DMS53 treated with DMSO at 0.1 percent for 48 hours (cell line): ENCODE measurements at regions not wholly inside any gene's neighbourhood (a gene's known extent, or its start where the extent isn't known, plus 50 kb on each side); places are given as distances from the start of the nearest gene placed in this dataset.

Experiments
- DNase-seq: peaks from one replicate; lab custom pipeline; 2025; ENCODE audit not compliant: unreplicated experiment; lab: John Stamatoyannopoulos, UW

DNA sequence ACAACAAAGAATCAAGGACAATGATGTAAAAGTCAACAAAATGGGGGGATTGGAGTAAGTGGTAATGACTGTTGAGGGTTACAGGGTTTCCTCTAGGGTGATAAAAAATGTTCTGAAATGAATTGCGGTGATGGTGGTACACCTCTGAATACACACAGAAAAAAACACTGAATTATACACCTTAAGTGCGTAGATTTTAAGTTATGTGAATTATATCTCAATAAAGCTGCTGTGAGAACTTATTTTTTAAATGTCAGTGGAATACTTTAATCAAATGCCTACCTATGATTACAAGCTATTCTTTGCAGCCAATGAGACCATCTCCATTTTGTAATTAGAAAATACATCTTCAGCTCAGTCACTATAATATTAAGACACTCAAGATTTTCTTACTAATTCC is 53.5 kb downstream of the ZNF608 start:
- no peak for DNase-seq

DNA sequence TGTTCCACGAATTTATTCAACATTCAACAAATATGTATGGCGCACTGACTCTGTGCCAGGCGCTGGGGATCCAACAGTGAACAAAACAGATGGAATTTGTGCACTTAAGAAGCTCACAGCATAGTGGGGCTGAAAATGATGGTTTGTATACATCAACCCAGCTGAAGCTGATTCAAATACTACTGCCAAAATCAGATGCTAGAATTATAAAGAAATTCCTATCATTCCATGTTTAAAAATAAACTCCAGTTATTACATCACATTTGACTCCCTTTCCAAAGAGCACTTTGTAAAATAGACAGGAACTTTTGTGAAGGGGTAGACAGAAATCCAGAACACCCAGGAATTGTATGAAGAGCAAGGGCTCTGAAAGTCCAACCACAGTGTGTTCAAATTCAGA is 54.1 kb downstream of the ZNF608 start:
- DNase-seq = no peak

DNA sequence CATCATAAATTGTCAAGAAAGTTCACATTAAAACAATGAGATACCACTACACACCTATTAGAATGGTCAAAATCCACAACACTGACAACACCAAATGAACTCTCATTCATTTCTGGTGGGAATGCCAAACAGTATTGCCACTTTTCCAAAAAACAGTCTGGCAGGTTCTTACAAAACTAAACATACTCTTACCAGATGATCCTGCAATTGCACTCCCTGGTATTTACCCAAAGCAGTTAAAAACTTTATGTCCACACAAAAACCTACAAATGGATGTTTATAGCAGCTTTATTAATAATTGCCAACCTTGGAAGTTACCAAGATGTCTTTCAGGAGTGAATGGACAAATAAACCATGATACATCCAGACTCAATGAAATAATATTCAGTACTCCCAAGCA is 56.8 kb downstream of the ZNF608 start:
- DNase-seq = no peak

DNA sequence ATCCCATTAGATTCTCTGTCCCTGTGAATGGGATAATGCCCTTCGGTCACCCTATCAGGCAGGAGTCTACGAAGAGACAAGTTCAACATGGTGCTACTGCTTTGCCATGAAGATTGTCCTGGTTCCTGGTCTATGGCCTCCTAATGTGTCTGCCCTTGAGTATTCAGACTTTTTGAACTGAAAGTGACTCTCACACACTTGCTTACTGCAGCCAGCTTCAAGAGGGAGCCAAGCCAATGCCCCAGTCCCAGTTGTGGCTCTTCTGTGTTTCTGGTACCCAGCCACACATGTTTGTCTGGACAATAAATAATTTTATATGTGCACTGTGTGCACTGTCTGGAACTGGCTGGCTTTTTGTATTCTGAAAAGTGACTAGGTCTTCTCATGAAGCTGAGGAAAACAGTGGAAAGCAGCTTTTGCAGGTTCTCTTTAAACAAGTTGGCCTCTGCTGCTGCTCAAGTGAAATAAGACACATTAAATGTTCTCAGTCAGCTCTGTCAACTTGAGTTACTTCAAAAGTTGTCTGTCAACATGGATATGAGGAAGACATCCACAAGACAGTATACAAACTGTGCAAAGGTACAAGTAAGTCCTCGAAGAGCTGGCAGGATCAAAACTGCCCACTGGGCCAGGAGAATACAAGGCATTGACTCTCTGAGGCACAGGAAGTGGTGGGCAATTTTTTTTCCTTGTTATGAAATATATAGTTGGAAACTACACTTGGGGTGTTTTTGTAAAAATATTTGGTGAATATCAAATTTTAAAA is 60.0 kb downstream of the ZNF608 start:
- no peak for DNase-seq

DNA sequence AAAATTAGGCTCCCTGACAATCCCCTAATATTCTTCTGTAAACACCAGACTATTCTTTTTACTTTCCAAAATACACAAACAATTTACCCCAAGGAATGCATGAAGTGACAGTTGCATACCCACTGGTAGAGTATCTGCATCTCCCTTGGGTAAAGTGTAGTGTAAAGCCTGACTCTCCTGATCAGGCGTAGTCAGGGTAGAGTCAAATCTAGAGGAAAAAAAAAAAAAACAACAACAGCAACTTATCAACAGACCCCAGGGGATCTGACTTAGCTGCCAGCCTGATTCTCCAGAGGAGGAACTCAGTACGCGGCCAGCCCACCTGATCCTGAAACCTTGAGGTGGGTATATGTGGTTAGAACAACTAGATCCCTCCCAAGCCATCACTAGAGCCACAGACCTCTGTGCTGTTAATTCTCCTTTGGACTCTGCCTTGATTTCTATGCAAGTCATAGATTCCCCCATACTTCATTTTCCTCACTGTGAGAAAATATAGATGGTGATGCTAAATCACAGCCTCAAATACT is 61.0 kb downstream of the ZNF608 start:
- DNase-seq = no peak

DNA sequence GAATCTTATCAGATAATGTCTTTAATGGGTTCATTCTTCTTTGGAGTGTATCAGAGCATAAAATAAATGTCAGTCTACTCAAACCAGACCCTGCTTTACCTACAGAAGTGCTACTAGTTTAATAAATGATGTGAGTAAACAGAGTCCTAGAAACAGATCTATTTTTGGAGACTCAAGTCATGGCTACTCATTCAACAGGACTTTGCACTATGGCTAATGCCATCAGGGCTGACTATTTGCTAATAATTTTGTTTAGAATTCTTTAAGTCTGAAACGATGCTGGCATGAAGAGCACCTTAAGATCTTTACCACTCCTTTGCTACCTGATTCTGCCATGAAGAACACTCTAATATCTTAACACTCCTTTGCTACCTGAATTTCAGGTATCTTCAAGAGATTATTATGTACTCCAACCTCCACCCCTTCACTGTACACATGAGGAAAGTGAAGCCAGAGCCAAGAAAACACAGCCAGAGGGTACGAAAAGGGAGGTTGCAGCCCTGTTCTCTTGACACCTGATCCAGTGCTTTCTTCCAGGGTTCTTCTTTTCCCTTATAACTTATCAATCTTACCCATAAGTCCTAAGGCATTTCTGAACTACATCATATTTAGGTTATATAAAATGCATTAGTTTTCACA is 62.4 kb downstream of the ZNF608 start:
- no peak for DNase-seq

DNA sequence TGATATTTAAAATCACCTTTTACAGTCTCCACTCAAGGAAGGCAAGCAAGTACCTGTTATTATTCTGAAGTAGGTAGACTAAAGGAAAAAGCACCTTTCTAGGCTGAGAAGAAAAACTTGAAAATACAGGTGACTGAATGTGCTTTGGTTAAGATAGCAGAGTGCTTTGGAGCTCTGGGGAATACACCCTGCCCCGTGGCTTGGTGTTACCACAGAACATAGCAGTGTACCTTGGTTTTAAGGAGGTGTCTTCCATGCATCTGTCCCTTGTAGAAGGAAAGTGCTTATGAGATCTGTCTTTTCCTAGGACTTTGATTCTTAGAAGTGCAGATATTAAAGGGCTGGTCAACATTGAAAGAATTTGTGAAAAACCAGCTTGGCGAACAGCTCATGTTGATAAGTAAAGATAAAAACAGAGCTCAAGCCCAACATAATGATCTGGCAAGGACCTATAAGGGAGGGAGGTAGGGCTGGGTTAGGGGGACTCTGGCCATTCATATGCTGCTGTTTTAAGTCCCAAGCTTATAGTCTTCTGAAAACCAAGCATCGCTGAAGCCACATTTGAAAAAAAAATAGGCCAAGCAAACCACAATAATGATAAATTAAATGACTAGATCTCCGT is 66.8 kb downstream of the ZNF608 start:
- DNase-seq = no peak

DNA sequence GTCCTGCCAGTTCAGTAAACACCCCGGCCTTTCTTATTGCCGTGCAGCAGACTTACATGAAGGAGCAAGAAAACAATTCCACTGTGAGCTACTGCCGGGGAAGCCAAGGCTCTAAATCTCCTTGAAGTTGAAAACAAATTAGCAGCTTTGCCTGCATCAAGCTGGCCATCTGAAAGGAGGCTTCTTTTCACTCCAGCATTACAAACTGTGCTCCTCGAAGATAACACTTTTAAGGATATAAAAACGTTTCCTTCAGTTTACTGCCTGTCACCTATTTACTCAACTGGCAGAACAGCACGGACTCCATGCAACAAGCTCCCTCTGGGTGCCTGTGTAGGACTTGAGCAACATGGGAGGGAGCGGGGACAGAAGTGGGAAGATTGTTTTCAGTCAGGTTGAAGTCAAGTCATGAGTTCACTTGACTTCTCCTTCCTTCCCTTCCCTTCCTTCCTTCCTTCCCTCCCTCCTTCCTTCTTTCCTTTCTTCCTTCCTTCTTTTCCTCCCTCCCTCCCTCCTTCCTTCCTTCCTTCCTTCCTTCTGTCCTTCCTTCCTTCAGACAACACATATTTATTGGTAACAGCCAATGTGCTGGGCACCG is 67.4 kb downstream of the ZNF608 start:
- no peak for DNase-seq

DNA sequence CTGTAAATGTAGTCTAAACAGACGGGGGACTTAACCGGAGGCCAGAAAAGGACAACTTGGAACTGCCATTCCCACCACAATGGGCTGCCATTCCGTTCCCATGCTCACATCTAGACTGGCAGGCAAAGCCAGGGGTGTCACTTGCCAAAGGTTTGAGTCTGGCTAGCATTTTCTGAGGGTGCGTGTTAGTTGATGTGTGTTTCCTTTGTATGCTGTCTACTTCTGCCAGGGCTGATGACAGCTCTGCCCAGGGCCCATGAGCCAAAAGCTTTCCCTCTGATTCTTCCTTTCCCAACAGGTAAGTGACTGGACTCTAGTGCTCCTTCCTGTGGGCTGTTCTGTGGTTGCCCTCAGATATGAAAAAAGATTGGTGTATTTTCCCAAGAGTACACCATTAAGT is 68.0 kb downstream of the ZNF608 start:
- DNase-seq = no peak

DNA sequence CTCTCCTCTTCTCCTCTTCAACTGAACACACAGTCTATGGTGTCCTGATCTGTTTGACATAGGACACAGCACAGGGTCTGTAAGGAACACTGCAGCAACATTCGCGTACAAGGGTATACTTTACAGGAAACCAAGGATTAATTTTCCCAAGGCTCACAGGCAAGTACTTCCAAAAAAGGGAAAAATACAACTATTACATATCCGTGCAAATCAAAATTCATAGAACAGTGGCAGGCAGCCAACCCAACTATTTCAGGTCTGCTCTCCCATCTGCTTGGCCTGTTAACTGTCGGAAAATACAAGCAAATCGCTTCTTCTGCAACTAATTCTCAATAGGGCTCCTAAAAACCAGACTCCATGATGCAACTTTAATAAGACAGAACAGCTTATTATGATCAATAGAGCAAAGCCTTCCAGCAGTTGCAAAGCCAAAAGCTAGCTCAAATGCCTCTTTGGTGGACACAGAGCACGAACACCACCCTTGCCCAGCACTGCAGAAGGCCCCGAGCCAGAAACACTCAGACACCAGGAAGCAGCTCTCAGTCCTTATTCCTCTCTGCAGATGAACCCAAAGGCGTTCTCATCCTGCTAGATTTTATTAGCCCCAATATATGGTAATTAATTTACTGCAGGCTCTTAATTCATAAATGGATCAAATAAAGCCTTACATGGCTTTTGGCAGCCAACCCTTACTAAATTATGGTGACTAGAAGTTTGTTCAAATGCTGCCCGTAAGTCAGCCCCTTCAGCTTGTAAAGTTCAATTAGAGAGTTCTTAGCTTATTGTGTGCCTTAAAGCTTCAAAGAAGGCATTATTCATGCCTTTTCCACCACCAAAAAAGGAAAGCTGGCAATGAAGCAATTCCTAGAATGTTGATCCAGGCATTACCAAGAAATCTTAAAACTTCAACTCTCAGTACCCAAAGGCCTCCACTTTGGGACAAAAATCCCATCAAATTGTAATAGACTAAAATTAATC is 68.8 kb downstream of the ZNF608 start:
- no peak for DNase-seq

DNA sequence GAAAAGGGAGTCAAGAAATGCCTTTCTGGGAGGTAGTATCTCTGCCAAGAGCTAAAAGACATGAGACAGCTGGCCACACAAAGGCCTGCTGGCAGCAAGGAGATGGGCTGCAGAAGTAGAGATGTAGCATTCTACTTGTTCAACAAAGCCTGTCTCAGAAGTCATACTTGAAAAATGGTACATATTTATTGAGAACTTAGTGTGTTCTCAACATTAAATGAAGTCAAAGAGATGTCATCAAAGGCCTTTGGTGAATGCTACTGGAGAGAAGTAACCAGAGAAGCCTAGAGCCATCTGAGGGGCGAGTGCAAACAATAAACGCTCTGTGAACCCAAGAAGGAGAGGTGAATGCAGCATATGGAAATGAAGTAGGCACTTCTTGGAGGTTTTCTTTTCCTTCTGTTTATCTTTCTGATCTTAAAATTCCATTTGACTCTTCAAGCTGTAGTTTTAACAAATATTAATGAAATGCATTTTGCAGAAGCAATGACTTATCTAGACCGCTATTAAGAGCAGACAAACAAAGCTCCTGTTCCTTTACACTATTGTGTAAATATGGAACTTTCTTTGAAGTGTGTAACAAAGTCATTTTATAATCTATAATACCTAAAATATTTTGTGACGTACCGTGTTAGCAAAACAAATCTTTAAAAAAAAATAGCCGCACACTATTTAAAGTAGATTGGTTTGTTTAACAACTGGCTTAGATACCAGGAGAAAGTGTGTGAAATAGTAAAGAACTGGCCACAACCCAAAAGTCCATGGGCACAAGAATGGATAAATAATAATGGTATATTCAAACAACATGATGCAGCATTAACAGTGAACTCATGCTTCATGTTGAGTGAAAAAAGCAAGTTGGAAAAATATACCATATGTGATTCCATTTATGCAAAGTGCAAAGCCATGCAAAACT is 70.2 kb downstream of the ZNF608 start:
- no peak for DNase-seq

DNA sequence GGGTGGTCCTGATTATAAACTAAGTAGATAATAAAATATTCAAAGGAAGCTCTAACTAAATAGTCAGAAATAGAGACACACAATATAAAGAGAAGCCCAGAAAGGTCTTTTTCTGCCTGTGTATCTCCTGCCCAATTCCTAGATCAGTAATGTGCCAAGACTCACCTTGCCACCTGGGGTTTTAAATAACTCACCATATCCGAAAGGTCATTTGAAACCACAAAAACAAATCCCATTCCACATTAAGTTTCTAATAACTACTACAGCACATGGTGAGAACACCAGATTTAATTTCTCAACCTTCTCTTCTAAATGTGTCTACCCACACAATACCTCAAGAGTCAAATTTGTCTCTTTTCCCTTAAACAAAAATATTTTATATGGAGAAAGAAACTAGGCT is 75.2 kb downstream of the ZNF608 start:
- DNase-seq = no peak

DNA sequence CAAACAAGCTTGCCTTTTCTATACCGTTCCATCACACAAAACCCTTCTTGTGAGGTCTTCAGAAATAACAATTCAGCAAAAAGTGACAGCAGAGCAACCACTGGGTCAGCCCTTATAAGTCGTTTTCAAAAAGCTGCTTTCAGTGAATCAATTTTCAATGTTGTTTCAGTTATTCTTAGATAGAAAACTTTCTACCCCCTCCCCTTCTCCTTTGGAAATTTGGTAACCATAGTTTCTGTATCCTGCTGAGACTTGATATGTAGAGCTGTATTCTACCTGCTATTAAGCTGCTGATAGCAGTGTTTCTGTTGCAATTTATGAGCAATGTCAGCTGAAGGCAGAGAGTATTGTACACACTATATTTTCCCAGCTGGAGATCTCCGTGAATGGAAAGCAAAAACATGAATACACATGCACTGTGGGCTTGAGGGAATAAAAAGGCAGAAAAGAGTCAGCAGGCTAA is 75.7 kb downstream of the ZNF608 start:
- no peak for DNase-seq

DNA sequence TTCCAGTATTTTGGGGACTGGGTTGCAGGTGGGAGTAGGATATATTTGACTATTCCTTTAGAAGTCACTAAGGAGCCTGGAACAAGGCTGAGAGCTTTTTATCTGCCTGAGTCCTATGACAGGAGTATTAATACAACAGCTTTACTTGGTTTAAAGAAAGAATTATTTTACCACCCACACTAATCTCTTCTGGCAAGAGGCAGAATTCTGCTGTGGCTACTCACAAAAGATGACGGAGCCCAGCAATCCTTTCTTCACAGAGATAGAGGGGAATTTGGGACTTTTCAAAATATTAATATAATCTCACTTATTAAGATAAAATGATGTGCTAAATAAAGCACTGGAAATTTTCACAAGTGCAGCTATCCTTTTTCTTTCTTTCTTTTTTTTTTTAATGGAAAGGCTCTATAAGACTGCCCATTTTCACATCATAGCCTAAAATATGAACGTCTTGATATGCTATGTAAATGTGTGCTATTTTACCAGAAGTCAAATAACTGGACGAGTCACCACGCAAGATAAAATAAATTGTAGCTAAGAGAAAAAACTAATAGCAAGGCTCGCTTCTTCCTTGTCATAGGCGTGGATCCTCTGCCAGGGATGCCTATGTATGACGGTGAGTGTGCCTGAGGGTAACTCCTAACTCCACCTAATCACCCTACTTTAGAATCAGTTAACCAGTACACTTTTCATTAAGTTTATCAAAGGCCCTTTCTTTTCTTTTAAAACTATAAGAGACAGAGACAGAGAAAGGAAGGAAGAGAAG is 76.3 kb downstream of the ZNF608 start:
- DNase-seq = no peak

DNA sequence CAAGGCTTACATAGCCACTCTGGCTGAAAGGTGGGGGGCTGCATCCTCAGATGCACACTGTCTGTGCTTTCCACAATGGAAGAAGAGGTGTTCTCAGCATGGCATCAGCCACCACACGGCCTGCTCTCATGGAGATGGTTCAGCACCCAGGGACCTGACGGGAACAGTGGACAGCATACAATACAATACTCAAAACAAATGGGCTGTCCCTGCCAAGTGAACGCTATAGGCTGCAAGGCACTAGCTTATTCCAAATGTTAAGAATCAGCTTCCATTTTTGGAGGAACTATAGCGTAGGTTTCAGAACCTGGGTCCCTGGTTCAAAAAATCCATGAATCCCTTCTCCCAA is 77.2 kb downstream of the ZNF608 start:
- no peak for DNase-seq

DNA sequence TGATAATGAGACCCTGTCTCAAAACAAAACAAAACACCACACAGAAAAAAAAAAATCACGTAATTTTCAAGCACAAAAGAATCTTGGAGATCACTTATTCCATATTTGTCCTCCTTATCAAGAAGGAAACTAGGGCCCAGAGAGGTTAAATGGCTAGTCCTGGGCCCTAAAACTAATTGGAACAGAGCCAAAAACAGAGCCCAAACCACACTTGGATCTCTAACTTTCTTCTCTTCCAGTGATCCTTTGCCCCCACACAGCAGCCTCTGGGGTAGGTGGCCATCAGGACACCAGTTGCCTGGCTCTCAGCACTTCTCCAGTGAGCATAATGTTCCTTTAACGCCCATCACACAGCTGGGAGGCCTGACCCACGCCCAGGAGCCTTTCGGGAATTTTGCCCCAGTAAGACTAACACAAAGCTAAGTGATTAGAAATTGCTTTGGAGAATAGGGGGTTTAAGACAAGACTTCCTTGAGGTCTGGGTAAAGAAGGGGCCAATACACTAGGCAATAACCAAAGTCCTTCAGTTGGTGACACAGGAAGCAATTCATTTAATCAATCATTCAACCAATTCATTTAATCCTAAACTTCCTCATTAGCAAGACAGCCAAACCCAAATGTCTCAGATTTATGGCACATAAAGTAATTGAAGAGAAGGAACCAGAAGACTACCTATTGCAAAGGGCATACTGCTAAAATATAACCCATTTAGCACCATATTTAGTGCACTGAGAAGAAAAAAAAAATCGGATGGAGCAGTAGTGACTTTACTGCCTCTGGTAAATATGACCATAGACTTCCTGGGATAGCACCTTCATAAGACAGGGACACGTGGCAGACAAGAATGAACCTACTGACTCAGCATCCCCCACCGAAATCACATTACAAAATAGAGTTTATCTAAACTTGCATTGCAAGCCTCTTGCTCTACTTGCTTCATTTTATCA is 77.8 kb downstream of the ZNF608 start:
- no peak for DNase-seq

DNA sequence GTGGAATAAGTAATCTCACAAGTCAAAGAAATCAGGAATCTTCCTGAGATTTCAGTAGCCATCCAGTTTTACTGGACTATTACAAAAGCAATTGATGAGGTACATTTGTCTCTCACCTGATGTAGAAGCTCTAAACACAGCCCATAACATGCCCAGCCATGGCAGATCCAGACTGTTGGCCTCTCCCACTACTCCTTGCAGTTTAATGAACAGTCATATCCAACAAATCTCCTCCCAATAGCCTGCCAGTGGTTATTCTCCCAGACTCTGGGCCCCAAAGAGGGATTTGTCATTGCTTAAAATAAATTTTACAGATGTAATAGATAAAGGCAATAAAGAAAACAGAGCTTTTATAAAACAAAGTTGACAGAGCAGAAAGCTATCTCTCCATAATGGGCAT is 80.8 kb downstream of the ZNF608 start:
- no peak for DNase-seq

DNA sequence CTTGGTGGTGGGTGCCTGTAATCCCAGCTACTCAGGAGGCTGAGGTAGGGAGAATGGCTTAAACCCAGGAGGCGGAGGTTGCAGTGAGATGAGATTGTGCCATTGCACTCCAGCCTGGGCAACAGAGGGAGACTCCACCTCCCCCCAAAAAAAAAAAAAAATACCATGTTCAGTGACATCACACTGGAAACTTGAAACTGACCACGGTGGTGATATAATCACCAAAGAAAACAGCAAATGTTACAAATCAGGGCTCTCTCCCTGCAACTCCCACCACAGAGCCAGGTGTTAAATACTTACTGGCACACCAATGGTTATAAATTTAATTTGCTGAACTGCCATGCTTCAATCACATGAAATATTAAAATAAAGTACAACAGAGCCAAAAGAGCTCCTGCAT is 81.4 kb downstream of the ZNF608 start:
- no peak for DNase-seq
